Activated T-helper 2 cell treated with anti-CD3 and anti-CD28 coated beads, Interferon-gamma antibody, Interleukin-2, Interleukin-4, amounts not matched to agents 10 μg/mL and 5 μg/mL and 100 μg/mL, durations not matched to agents 14 hours and 24 hours and 36 hours (primary cell): ENCODE measurements at regions not wholly inside any gene's neighbourhood (a gene's known extent, or its start where the extent isn't known, plus 50 kb on each side); places are given as distances from the start of the nearest gene placed in this dataset.

ENCODE experiments used
- DNase-seq: peaks from one replicate; pipeline ENCODE4 v3.0.0; 2021; ENCODE audit warnings: low spot score
- H3K27ac Mint-ChIP-seq: one replicate; pipeline ENCODE4 v1.8.0; 2021; ENCODE audit warnings: mixed read lengths
- H3K27me3 Mint-ChIP-seq: one replicate; pipeline ENCODE4 v1.8.0; 2021; ENCODE audit warnings: low read depth, mixed read lengths
- H3K36me3 Mint-ChIP-seq: one replicate; pipeline ENCODE4 v1.8.0; 2021; ENCODE audit warnings: low read depth, mixed read lengths
- H3K4me1 Mint-ChIP-seq: one replicate; pipeline ENCODE4 v1.8.0; 2021; ENCODE audit warnings: low read depth, mixed read lengths
- H3K4me3 Mint-ChIP-seq: one replicate; pipeline ENCODE4 v1.8.0; 2021; ENCODE audit warnings: low read depth, mild to moderate bottlenecking, moderate library complexity, mixed read lengths
- H3K9me3 Mint-ChIP-seq: one replicate; pipeline ENCODE4 v1.8.0; 2021; ENCODE audit warnings: mixed read lengths
- intact Hi-C: fragments of 100-400 bp; cut with micrococcal nuclease; formaldehyde crosslinking; loops from one replicate; pipeline ENCODE4 v1.15.1; 2023

DNA sequence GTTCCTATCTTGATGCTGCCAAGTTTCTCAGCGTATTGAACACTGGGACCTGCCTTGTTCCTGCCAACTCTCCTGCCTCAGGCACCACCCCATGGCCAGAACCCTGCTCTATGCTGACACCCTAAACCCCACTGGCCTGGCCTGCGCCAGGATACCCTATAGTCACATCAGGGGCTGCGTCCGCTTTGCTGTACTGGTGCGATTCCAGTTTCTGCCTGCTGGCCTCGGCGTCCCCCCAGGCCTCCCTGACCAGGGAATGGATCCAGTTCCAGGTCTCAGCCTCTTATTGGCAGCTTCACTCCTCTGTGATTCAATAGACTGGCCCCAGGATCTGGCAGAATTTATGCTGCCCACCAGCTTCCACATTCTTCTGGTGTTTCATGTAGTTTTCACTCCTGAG, 55.0 kb downstream of the GPR6 start:
- Mint-ChIP-seq H3K4me1 (no peaks in the 10 kb centered on the region), H3K4me3 (no peak overlapping the region), H3K27me3 (no peaks in the 10 kb centered on the region), H3K36me3 (no peaks in the 10 kb centered on the region), H3K9me3 (no peaks in the 10 kb centered on the region), H3K27ac (no peak overlapping the region)
- intact Hi-C loops: no loop called here
- DNase-seq: no peak

DNA sequence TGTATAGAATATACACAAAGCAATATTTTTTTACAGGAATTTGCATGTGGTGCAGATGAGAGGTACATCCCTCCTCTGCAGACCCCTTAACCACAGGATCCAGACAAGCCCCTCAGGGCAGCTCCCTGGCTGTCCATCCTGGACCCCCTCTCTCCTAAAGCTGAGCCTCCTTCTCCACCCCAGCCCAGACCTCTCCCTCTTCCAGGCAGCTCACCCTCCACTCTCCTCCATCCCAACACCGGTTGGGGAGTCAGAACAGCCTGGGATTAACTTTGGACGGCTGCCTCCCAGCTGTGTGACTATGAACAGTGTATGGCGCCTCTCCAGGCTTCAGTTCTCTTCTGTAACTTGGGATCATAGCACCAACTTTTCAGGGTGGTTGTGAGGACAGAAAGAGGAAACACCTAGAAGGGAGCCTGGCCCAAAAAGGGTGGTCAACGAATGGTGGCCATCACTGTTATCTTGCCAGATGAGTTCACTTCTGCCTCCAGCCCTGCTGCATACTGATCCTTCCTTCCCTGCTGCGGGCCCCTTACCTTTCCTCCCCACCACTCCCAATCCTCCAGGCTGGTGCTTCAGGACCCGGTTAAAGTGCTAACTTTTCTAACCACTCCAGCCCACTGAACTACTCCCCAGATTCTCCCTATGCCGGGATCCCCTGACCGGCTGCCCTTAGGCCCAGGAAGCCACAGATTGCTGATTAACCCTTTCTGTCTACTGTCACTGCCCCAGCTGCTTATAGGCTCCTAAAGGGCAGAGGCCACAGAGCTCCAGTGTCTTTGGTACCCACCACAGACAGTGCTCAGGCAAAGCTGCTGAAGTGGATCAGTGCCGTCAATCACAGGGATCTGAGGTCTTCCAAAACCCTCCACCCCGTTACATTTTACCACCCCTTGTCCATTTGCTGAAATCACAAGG, 55.9 kb downstream of the GPR6 start:
- intact Hi-C loops: no loop called here
- Mint-ChIP-seq H3K9me3 (no peaks in the 10 kb centered on the region), H3K27me3 (no peaks in the 10 kb centered on the region)

DNA sequence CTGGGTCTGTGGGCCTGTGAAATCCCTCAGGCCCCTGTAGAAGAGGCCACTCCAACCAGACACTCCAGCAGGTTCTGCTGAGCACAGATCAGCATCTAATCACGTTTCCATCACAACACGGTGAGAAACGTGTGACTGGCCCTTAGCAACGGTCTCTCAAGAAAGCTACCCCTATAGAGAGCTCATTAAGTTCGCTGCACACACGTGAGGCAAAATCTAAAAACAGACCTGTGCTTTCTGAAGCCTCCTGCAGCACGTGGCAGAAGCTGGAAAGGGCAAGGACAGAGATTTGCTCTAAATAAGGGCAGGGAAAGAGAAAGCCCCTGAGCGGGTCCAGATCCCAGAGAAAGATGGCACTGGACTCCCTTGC, 56.5 kb downstream of the GPR6 start:
- H3K27me3 Mint-ChIP-seq: no peaks in the 10 kb centered on the region
- DNase-seq: no peak
- intact Hi-C loops: no loop called here
- peaks cover 5% of the 10 kb centered on the region for H3K4me1 Mint-ChIP-seq
- H3K27ac Mint-ChIP-seq: no peak overlapping the region
- H3K4me3 Mint-ChIP-seq: no peak overlapping the region
- no peaks in the 10 kb centered on the region for H3K36me3 Mint-ChIP-seq
- no peaks in the 10 kb centered on the region for H3K9me3 Mint-ChIP-seq

More for the DNA sequence above, 55.9 kb downstream of the GPR6 start:
- Mint-ChIP-seq H3K4me1 (no peaks in the 10 kb centered on the region), H3K27ac (no peak overlapping the region), H3K36me3 (no peaks in the 10 kb centered on the region), H3K4me3 (no peak overlapping the region)
- DNase-seq: no peak

DNA sequence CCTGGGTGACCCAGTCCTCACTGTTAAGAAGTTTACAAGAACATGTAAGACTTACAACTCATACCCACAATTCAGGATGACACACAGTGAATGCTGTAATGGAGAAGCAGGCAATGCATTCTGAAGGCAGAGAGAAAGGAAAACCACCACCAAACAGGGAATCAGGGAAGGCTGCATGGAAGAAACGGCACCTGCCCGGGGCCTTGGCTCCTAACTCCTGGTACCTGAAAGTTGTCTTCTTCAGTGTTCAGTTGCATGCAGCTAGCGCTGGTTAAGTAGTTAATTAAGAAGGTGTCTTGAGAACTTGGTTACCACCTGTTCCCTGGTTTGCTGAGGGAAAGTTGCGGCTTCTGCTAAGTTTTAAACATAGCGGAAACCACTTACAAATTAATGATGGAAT, 57.2 kb downstream of the GPR6 start:
- Mint-ChIP-seq H3K36me3 (no peaks in the 10 kb centered on the region), H3K4me3 (no peak overlapping the region), H3K4me1 (peaks cover 10% of the 10 kb centered on the region), H3K9me3 (no peaks in the 10 kb centered on the region), H3K27me3 (no peaks in the 10 kb centered on the region), H3K27ac (no peak overlapping the region)
- no peak for DNase-seq
- intact Hi-C loops: no loop called here

DNA sequence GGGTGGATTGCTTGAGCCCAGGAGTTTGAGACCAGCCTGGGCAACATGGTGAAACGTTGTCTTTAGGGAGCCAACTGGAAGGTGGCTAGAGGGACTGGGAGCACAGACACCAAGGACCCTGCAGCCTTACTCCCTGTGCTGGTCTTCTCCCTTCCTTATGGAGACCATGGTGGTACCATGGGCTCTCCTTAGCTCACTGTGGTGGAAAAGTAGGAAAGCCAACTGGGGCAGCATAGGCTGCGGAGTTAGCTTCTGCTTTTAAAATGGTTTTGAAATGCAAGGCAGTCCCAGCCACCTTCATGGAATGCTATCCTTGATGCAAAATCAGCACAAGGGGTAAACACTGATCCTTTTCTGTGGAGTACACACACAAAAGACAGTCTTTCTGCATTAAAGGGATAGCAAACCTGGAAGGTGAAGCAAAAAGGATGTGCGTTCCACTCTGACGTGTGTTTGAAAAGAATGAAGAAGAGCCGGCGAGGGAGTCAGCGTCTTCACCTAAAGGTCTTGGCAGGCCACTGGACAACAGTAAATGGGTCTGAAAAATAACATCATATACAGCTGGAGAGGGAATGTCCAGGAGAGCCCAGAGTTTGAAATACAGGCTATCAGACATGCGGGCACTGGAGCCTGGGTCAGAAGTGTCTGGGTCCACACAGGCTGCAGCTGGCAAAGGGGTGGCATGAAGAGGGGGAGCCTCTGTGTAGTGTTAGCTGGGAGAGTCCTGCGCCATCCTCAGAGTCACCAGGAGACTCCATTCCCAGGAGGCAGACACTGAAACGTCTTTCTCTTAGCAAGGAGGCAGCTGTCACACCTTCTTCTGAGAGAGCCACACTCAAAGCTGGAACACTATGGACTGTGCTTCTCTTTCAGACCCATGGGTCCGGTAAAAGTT, 58.5 kb downstream of the GPR6 start:
- DNase-seq: no peak
- H3K4me3 Mint-ChIP-seq: no peak overlapping the region
- no peaks in the 10 kb centered on the region for H3K36me3 Mint-ChIP-seq
- H3K9me3 Mint-ChIP-seq: no peaks in the 10 kb centered on the region
- peaks cover under 1% of the 10 kb centered on the region for H3K27me3 Mint-ChIP-seq
- H3K27ac Mint-ChIP-seq: no peak overlapping the region
- intact Hi-C loops: no loop called here
- H3K4me1 Mint-ChIP-seq: peaks cover 17% of the 10 kb centered on the region

DNA sequence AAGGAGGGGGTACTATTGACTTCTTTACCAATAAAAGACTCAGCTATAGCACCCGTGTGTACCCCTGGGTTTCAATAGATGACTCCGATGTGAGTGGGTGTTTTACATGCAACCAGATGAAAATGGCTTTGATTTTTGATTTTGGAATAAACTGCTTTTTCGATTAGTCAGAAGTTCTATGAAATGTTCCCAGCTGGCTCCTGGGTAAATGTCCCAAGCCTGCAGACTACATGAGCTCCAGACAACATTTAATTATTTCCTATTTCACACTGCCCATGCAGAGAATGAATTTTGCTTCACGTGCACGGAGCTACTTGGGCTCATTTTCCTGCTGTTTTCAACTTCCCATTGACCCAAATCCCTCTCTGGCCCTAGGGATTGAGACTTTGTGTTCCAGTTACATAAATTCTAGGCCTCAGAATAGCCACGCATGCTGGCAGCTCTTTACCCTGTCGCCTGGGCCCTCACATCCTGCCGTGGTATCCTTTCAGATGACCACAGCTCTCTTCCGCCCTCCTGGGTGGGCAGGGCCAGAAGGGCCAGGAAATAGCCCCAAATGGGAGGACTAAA, 59.7 kb downstream of the GPR6 start:
- H3K27ac Mint-ChIP-seq: no peak overlapping the region
- H3K4me3 Mint-ChIP-seq: no peak overlapping the region

DNA sequence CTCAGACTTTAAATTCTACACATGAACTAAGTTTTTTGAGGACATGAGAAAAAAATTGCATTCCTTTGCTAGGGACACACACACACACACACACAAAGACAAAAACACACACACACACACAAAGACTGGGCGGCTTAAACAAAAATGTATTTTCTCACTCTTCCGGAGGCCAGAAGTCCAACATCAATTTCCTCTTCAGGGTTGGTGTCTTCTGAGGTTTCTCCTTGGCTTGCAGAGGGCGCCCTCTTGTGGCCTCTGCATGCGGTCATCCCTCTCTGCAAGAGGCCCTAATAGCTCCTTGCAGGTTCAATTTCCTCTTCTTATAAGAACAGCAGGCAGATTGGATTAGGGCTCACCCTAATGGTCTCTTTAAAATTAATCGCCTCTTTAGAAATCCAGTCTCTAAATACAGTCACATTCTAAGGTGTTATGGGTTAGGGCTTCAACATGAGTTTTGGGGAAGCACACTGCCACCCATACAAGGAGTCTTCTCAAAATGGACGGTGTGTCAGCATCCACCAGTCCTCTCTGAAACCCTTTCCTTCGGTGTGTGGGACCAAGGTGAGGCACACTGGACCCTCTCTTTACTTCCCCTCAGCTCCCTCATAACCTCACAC, 61.4 kb downstream of the GPR6 start:
- no peaks in the 10 kb centered on the region for H3K36me3 Mint-ChIP-seq
- H3K4me3 Mint-ChIP-seq: peak overlapping the region; percentile 76
- DNase-seq: peak; percentile 73
- H3K27me3 Mint-ChIP-seq: peaks cover 2% of the 10 kb centered on the region
- intact Hi-C loops: loop anchor here (1.0 kb wide), 3 partner anchors 334 to 512 kb away; no protein-coding TSS in a partner anchor
- H3K9me3 Mint-ChIP-seq: no peaks in the 10 kb centered on the region
- peak overlapping the region; percentile 73 for H3K27ac Mint-ChIP-seq
- H3K4me1 Mint-ChIP-seq: peaks cover 17% of the 10 kb centered on the region

More for the DNA sequence above, 59.7 kb downstream of the GPR6 start:
- H3K27me3 Mint-ChIP-seq: peaks cover 2% of the 10 kb centered on the region
- no peaks in the 10 kb centered on the region for H3K36me3 Mint-ChIP-seq
- intact Hi-C loops: no loop called here
- peaks cover 17% of the 10 kb centered on the region for H3K4me1 Mint-ChIP-seq
- H3K9me3 Mint-ChIP-seq: no peaks in the 10 kb centered on the region
- DNase-seq: no peak

DNA sequence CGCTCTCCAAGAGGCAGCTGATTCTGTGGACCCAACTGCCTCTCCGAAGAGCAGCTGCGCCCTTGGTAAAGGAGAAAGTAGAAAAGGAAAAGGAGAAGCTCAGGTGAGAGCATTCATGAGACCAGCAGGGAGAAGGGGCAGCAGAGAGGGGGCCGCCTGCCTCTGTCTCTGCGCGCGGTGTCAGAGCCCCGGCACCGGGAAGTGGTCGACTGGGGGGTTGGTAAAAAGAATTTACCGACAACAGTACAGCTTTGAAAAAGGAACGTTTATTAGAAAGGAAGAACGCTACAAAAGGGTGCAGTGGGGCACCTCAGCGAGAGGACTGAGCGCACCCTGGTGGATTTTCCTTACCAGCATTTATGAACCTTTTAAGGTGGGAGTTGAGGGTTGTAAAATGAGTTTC, 61.9 kb downstream of the GPR6 start:
- intact Hi-C loops: loop anchor here (1.0 to 5.0 kb wide), 4 partner anchors 335 to 513 kb away; partner anchors contain the start of genes AK9 and FIG4
- H3K4me3 Mint-ChIP-seq: peak overlapping the region; percentile 76
- peak overlapping the region; percentile 73 for H3K27ac Mint-ChIP-seq
- H3K4me1 Mint-ChIP-seq: peaks cover 17% of the 10 kb centered on the region
- DNase-seq: peak; percentile 38
- H3K27me3 Mint-ChIP-seq: peaks cover 4% of the 10 kb centered on the region
- no peaks in the 10 kb centered on the region for H3K36me3 Mint-ChIP-seq
- no peaks in the 10 kb centered on the region for H3K9me3 Mint-ChIP-seq

DNA sequence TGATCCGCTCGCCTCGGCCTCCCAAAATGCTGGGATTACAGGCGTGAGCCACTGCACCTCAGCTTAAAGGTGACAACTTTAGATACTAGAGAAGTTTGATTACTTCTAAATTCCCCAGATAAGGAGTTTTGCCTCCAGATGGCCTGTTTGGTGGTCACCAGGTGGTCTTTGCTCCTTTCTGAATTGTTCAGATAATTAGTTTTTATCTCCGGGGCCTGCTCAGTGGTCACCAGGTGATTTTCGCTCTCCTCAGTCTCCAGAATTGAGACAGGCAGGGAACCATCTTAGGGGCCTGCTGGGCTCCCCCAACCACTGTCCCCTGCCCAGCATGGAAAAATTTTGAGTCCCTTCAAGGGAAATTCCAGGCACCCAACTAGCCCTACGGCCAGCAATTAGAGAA, 62.6 kb downstream of the GPR6 start:
- peaks cover 4% of the 10 kb centered on the region for H3K27me3 Mint-ChIP-seq
- intact Hi-C loops: loop anchor here (5.0 kb wide), 1 partner anchor 348 kb away; the partner anchor contains the start of genes AK9 and FIG4
- H3K4me3 Mint-ChIP-seq: peak overlapping the region; percentile 41
- peak overlapping the region; percentile 70 for H3K27ac Mint-ChIP-seq
- peaks cover 17% of the 10 kb centered on the region for H3K4me1 Mint-ChIP-seq
- no peaks in the 10 kb centered on the region for H3K36me3 Mint-ChIP-seq
- no peaks in the 10 kb centered on the region for H3K9me3 Mint-ChIP-seq
- DNase-seq: no peak

DNA sequence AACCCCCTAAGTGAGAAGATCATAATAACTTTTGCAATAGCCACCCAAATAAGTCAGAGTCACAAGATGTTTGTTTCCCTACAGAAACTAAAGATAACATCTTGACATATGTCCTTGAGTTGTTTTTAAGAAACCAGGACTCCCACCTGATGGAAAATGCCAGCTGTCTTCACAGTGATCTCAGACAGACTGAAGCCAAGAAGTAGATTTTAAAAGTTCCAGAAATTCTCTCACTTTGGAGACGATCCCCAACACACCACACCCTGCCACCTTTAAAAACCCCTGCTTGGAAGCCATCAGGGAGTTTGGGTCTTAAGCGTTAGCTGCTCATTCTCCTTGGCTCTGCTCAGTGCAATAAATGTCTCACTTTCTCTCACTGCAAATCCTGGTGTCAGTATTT, 63.0 kb downstream of the GPR6 start:
- peaks cover 17% of the 10 kb centered on the region for H3K4me1 Mint-ChIP-seq
- H3K27me3 Mint-ChIP-seq: peaks cover 4% of the 10 kb centered on the region
- H3K36me3 Mint-ChIP-seq: no peaks in the 10 kb centered on the region
- no peak for DNase-seq
- H3K27ac Mint-ChIP-seq: peak overlapping the region; percentile 70
- no peaks in the 10 kb centered on the region for H3K9me3 Mint-ChIP-seq
- intact Hi-C loops: loop anchor here (5.0 kb wide), 1 partner anchor 349 kb away; the partner anchor contains the start of genes AK9 and FIG4
- peak overlapping the region; percentile 41 for H3K4me3 Mint-ChIP-seq

DNA sequence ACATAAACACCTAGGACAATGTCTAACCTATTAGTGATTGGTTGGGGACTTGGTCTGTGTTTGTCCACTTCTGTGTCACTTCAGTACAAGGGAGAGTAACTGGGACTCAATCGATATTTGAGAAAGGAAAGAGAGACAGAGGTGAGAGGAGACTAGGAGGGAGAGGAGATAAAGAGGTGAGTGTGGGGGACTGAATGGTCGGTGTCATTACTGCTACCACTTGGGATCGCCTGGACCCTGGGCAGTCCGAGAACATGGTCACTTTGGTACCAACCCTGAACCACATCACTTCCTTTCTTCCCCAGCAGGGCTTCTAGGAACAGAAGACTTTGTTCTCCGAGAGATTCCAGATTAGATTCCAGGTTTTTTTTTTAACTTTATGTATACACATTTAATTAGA, 63.7 kb downstream of the GPR6 start:
- Mint-ChIP-seq H3K27ac (no peak overlapping the region), H3K4me3 (no peak overlapping the region), H3K4me1 (peaks cover 17% of the 10 kb centered on the region), H3K27me3 (peaks cover 4% of the 10 kb centered on the region), H3K9me3 (no peaks in the 10 kb centered on the region), H3K36me3 (no peaks in the 10 kb centered on the region)
- intact Hi-C loops: loop anchor here (5.0 kb wide), 1 partner anchor 350 kb away; the partner anchor contains the start of genes AK9 and FIG4
- DNase-seq: no peak

DNA sequence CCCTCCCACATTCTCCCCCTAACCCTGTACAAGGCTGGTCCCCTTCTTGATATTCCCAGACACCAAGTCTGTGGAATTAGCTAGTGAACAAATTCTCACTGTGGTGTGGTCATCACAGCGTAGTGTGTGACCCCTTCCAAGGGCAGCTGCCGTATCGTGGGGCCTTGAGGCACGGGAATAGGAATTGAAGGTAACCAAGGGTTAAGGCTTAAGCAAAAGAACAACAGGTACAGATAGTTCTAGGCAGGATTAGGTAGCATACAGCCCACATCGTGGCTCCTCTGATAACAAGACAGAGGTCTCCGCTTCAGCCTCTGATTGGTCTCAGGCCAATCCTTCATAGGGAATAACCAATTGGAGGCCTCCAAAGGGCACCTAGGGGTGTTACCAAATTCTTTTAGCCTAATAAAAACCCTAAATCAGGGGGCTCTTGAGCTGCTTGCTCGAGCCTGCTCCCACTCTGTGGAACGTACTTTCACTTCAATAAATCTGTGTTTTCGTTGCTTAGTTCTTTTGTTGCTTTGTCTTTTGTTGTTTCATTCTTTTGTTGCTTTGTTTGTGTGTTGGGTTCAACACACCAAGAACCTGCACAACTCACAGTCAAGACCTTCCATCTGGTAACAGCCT, 64.7 kb downstream of the GPR6 start:
- DNase-seq: no peak

More for the DNA sequence above, 64.7 kb downstream of the GPR6 start:
- H3K4me1 Mint-ChIP-seq: peaks cover 17% of the 10 kb centered on the region
- intact Hi-C loops: loop anchor here (5.0 kb wide), 1 partner anchor 350 kb away; the partner anchor contains the start of genes AK9 and FIG4
- H3K36me3 Mint-ChIP-seq: no peaks in the 10 kb centered on the region
- H3K27ac Mint-ChIP-seq: no peak overlapping the region
- H3K9me3 Mint-ChIP-seq: no peaks in the 10 kb centered on the region
- peaks cover 4% of the 10 kb centered on the region for H3K27me3 Mint-ChIP-seq
- H3K4me3 Mint-ChIP-seq: no peak overlapping the region
